Umbilical cord (tissue), 1 donor: ENCODE measurements at regions not wholly inside any gene's neighbourhood (a gene's known extent, or its start where the extent isn't known, plus 50 kb on each side); places are given as distances from the start of the nearest gene placed in this dataset.

Experiments
- DNase-seq: peaks from one replicate; pipeline ENCODE4 v3.0.0-alpha.2; 2015; ENCODE audit warnings: low spot score

GRCh38 chr3:117126946-117127546 lies 417.5 kb downstream of the TUSC7 start:
- no peak for DNase-seq

GRCh38 chr3:117128133-117128532 lies 418.6 kb downstream of the TUSC7 start:
- no peak for DNase-seq

- no peak for DNase-seq
These were observed 419.3 kb downstream of the TUSC7 start for GRCh38 chr3:117128872-117129271.

- DNase-seq = no peak
These were observed 419.9 kb downstream of the TUSC7 start for GRCh38 chr3:117129516-117129915.

- no peak for DNase-seq
These were observed 420.6 kb downstream of the TUSC7 start for GRCh38 chr3:117130222-117130621.

- no peak for DNase-seq
These were observed 421.7 kb downstream of the TUSC7 start for GRCh38 chr3:117131259-117131658.

GRCh38 chr3:117133066-117133465 lies 423.5 kb downstream of the TUSC7 start:
- peak; percentile 32 for DNase-seq

- no peak for DNase-seq
These were observed 425.6 kb downstream of the TUSC7 start for GRCh38 chr3:117135207-117135606.

GRCh38 chr3:117136003-117136402 lies 426.4 kb downstream of the TUSC7 start:
- no peak for DNase-seq

- DNase-seq = no peak
These were observed 427.5 kb downstream of the TUSC7 start for GRCh38 chr3:117137065-117137464.

- no peak for DNase-seq
These were observed 430.1 kb downstream of the TUSC7 start for GRCh38 chr3:117139681-117140080.

GRCh38 chr3:117141812-117142211 lies 432.2 kb downstream of the TUSC7 start:
- no peak for DNase-seq

- peak; percentile 56 for DNase-seq
These were observed 435.3 kb downstream of the TUSC7 start for GRCh38 chr3:117144853-117145252.

- no peak for DNase-seq
These were observed 436.1 kb downstream of the TUSC7 start for GRCh38 chr3:117145677-117146076.

GRCh38 chr3:117146571-117146970 lies 437.0 kb downstream of the TUSC7 start:
- DNase-seq = no peak

- DNase-seq = no peak
These were observed 440.0 kb downstream of the TUSC7 start for GRCh38 chr3:117149584-117149983.

GRCh38 chr3:117150628-117151027 lies 441.0 kb downstream of the TUSC7 start:
- no peak for DNase-seq

GRCh38 chr3:117160176-117160575 lies 450.6 kb downstream of the TUSC7 start:
- no peak for DNase-seq

- DNase-seq = no peak
These were observed 452.2 kb downstream of the TUSC7 start for GRCh38 chr3:117161816-117162215.

GRCh38 chr3:117165176-117165575 lies 455.6 kb downstream of the TUSC7 start:
- no peak for DNase-seq

GRCh38 chr3:117165601-117166051 lies 456.0 kb downstream of the TUSC7 start:
- DNase-seq = no peak

GRCh38 chr3:117168896-117169295 lies 459.3 kb downstream of the TUSC7 start:
- DNase-seq = no peak

GRCh38 chr3:117170094-117170493 lies 460.5 kb downstream of the TUSC7 start:
- DNase-seq = no peak

GRCh38 chr3:117171124-117171523 lies 461.5 kb downstream of the TUSC7 start:
- DNase-seq = no peak
